Right lobe of liver (tissue), 4 donors: ENCODE measurements at regions not wholly inside any gene's neighbourhood (a gene's known extent, or its start where the extent isn't known, plus 50 kb on each side); places are given as distances from the start of the nearest gene placed in this dataset.

Source experiments
- POLR2A ChIP-seq: fragments of 450-650 bp; IDR thresholded peaks from one replicate; pipeline ENCODE4 v1.6.1; 2017; ENCODE audit warnings: antibody characterized with exemption, mild to moderate bottlenecking
- TF ChIP-seq, protein P1 (sequence below), 4 donors: fragments of 200-600 bp in 3 of 4; fragments of 450-650 bp in 1 of 4; IDR thresholded peaks; one replicate each; pipeline versions ENCODE4 v1.5.1 to v1.8.0; 2016 to 2022; ENCODE audit warnings: antibody characterized with exemption in 4 of 4, mild to moderate bottlenecking in 2 of 4
- donor health status: DM: no; HTN: no; CAD: no.
- donor health status: DM: no; HTN: no; CAD: no.
- donor health status: DM: no; HTN: yes; CAD: no.

DNA sequence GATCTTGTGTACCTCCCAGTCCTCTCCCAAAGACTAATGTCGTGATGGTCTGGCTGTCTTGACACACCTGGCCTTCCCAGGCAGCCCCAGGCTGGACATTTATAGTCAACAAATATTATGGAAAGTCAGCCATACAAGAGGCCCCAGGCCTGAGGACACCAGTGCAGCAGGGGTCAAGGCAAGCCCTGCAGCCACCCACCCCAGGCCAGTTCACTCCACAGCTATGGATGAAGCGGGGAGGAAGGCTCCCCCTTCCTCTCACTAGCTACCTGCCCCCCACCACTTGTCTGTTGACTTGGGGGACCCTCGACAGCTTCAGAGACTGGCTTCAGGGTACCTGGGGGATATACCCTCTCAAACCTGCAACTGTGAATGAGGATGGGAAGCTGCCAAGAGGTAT is 132.1 kb downstream of the MRPL14 start:
- TF ChIP-seq, protein P1, sequence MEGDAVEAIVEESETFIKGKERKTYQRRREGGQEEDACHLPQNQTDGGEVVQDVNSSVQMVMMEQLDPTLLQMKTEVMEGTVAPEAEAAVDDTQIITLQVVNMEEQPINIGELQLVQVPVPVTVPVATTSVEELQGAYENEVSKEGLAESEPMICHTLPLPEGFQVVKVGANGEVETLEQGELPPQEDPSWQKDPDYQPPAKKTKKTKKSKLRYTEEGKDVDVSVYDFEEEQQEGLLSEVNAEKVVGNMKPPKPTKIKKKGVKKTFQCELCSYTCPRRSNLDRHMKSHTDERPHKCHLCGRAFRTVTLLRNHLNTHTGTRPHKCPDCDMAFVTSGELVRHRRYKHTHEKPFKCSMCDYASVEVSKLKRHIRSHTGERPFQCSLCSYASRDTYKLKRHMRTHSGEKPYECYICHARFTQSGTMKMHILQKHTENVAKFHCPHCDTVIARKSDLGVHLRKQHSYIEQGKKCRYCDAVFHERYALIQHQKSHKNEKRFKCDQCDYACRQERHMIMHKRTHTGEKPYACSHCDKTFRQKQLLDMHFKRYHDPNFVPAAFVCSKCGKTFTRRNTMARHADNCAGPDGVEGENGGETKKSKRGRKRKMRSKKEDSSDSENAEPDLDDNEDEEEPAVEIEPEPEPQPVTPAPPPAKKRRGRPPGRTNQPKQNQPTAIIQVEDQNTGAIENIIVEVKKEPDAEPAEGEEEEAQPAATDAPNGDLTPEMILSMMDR (IDR thresholded peaks at IDR 0.05): no peak
- no peak for TF ChIP-seq POLR2A
